ENCODE measurements at regions not wholly inside any gene's neighbourhood (a gene's known extent, or its start where the extent isn't known, plus 50 kb on each side); places are given as distances from the start of the nearest gene placed in this dataset.
"Not testable (repeated sequence)": the region's sequence is repeated elsewhere in the genome, so short reads cannot be mapped to it uniquely, and the experiment has no call there.

DNA sequence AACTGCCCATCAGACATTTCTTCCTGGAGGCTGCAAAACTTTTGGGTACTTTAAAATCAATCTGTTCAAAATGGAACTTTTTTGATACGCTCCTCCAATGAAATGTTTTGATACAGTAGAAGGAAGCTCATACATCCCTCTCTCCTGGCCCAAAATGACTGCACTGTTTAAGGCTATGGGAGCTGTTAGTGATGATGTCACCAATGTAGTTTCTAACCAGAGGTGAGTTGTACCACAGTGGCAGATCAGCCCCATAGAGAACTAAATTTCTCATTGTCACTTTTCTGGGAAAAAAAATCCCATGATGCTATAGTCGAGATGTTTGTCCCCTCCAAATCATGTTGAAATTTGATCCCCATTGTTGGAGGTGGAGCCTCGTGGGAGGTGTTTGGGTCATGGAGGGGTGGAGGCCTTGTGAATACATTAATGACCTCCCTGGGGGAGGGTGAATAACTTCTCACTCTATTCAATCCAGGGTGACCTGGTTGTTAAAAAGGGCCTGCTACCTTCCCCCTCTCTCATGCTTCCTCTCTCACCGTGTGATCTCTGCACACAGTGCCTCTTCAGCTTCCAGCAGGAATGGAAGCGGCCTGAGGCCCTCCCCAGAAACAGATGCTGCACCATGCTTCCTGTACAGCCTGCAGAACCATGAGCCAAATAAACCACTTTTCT lies 117.4 kb upstream of the NPAS2 start:
- in situ Hi-C loops (cut with HindIII; ENCODE audit: low sequenced_read_pairs): no loop called here

DNA sequence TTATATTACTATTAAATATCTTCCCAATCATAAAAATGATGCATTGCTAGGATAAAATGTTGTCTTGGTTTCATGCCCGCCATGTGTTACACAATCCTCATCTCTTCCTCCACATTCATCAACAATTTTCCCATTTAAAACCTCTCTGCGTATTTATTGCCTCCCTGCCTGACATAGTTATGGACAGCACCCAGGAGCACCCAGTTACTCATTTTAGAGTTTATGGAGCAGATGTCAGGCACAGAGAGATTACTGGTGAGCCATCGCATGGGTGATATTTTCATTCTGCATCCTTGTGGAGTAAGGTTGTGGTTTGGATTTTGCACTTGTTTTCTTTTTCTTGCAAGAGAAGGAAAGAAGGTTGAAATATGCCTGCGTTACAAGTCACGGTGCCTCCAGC lies 116.7 kb upstream of the NPAS2 start:
- in situ Hi-C loops (cut with HindIII; ENCODE audit: low sequenced_read_pairs): no loop called here

DNA sequence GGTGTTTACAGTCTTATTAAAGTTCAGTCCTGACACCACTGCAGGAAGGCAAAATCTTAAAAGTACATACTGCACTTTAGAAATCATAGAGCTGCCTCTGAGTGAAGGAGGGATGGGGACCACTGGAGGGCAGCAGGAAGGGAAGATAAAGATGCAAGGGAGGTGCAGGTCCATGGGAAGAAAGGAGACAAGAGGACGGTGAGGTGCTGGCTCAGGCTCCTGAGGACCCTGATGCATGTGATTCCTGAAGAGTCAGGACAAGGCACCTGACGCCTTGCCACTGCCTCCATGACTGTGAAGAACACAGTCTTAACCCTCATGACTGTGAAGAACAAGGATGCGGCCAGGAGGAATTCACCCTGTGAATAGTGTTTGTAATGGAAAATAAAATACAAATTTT lies 116.2 kb upstream of the NPAS2 start:
- in situ Hi-C loops (cut with HindIII; ENCODE audit: low sequenced_read_pairs): no loop called here

DNA sequence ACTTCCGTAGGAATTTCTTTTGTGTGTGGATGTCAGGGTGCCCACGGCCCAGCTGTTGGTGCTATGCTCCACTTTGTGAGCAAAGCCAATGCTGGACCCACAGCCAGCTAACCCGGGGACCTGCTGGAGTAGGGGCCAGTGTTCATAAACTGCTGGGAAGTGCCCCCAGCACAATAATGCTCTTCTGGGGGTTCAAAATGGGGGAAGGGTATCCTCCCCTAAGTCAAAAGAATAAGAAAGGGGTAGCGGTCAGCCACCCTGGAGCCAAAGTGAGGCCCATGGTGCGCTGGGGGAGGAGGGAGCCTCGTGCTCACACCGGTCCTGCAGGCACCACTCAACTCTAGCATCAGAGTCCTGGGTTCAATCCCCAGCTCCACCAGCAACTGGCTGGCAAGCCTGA lies 115.8 kb upstream of the NPAS2 start:
- in situ Hi-C loops (cut with HindIII; ENCODE audit: low sequenced_read_pairs): no loop called here

DNA sequence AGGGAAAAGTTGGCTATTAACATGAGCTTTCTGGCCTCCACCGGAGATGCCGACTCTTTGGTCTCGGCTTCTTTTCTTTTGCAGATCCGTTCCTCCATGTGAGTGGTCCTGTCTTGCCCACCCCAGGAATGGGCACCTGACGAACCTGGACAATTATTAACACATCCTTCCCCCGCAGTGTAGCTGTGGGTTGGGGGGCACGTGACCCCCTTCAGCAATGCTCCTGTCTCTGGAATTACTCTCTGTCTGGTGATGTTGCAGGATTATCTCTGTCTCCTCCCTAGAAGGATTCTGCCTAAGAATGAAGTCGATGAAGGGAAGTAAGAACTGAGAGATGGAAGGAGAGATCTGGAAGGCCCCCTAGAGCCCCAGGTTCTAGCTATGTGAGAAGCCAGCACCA lies 115.2 kb upstream of the NPAS2 start:
- in situ Hi-C loops (cut with HindIII; ENCODE audit: low sequenced_read_pairs): loop anchor here (5.0 kb wide), 1 partner anchor 97 kb away; no protein-coding TSS in a partner anchor

DNA sequence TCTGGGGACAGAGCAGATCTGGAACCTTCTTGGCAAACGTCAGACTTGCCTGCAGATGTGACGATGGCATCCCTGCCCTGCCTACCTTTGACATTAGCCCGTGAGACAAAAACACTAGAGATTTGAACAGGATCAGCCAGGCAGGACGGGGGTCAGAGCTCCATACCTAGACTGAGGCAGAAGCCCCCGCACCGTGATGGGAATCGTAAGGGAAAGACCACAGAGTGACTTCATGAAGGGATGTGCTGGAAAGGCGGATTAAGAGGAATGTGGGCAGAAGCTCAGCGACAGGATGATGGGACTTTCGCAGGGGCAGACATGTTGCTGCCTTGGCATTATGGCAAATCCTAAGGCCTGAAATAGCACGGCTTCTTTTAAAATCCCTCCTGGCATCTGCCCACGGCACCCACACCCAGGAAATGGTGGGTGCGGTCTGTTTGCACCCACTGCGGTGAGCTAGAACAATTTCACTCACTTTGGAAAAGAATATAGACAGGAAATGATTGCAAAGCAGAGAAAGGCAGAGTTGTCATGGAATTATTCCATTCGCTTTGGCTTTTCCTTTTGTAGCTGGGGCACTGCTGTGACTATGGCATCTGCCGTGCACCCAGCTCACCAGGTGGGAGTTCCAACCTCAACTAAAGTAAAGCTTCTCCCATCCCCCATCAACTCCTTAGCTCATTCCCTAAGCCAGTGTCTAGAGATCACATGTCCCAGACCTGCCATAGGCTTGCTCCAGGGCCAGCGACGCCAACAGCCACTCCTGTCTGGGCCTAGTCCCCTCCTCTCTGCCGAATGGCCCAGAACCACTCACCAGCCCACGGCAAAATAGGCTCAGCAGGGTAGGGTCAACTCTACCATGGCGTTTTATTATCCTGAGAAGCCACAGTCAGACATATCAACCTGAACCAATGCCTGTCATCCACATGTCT lies 112.7 kb upstream of the NPAS2 start:
- in situ Hi-C loops (cut with HindIII; ENCODE audit: low sequenced_read_pairs): loop anchor here (5.0 kb wide), 1 partner anchor 100 kb away; no protein-coding TSS in a partner anchor

DNA sequence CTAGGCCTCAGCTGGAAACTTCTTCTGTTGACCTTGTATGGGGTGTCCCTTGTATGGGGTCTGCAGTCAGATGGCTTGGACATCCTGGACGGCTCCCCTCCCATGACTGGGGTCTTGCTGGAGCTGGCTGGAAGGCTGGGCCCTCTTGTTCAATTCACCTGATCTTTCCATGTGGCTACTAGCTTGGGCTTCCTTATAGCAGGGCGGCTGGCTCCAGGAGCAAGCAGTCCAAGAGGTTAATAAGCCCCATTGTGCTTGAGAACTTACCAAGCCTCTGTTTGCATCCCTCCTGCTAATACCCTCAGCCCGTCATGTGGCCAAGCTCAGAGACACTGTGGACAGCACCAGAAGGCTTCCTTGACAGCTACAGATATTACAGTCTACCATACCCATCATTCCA lies 111.6 kb upstream of the NPAS2 start:
- in situ Hi-C loops (cut with HindIII; ENCODE audit: low sequenced_read_pairs): loop anchor here (5.0 kb wide), 1 partner anchor 101 kb away; no protein-coding TSS in a partner anchor

DNA sequence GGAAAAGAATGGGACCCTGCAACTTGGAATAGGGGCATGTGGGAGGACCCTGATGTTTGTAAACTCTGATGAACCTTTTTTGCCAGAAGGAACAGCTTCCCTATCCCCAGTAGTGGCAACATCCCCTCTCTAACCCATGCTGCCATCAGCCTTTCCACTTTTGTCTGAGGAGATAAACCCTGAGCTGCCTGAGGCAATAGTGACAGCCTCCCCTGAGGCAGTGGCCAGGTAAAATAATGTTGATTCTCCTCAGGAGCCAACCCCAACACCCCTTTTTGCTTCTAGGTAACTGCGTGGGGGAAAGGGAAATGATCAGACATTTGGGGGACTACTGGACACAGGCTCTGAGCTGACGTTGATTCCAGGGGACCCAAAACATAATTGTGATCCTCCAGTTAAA lies 106.8 kb upstream of the NPAS2 start:
- in situ Hi-C loops (cut with HindIII; ENCODE audit: low sequenced_read_pairs): no loop called here

DNA sequence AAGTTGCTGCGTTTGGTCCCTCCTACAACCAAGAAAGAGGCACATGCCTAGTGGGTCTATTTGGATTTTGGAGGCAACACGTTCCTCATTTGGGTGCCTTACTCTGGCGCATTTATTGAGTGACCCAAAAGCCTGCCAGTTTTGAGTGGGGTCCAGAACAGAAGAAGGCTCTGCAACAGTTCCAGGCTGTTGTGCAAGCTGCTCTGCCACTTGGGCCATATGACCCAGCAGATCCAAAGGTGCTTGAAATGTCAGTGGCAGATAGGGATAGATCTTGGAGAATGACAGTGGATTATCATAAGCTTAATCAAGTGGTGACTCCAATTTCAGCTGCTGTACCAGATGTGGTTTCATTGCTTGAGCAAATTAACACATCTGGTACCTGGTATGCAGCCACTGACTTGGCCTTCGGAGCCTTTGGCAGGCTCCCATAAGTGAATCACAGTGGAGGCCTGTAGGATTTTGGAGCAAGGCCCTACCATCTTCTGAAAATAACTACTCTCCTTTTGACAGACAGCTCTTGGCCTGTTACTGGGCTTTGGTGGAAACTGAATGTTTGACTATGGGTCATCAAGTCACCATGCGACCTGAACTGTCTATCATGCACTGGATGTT lies 105.4 kb upstream of the NPAS2 start:
- in situ Hi-C loops (cut with HindIII; ENCODE audit: low sequenced_read_pairs): not testable (repeated sequence)

DNA sequence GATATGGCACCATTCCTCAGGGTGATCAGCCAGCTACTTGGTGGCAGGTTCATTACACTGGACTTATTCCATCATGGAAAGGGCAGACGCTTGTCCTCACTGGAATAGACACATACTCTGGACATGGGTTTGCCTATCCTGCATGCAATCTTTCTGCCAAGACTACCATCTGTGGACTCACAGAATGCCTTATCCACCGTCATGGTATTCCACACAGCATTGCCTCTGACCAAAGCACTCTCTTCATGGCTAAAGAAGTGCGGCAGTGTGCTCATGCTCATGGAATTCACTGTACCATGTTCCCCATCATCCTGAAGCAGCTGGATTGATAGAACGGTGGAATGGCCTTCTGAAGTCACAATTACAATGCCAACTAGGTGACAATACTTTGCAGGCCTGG lies 104.1 kb upstream of the NPAS2 start:
- in situ Hi-C loops (cut with HindIII; ENCODE audit: low sequenced_read_pairs): not testable (repeated sequence)

DNA sequence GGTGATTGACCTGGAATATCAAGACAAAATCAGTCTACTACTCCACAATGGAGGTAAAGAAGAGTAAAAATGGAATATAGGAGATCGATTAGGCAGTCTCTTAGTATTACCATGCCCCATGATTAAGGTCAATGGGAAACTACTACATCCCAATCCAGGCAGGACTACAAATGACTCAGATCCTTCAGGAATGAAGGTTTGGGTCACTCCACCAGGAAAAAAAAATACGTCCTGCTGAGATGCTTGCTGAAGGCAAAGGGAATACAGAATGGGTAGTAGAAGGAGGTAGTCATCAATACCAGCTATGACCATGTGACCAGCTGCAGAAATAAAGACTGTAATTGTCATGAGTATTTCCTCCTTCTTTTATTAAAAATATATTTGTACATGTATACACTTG lies 103.4 kb upstream of the NPAS2 start:
- in situ Hi-C loops (cut with HindIII; ENCODE audit: low sequenced_read_pairs): no loop called here

DNA sequence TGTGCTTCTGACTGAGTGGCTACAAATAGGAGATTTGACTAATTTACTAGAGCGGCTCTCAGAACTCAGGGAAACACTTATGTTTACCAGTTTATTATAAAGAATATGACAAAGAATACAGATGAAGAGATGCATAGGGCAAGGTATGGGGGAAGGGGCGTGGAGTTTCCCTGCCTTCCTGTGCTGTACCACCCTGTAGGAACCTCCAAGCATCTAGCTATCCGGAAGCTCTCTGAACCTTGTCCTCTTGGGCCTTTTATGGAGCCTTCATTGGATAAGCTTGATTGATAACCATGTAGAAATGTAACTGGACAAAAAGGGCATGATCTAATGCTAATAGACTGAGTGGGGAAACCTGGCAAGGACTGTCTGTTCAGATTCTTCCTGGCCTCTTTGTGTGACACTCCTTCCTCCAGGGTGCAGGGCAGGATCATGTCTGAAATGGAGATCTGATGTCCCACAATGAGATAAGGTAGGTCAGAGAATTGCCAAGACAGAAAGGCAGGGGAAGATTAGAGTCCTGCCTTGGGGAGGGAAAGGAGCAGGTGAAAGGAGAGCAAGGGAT lies 101.8 kb upstream of the NPAS2 start:
- in situ Hi-C loops (cut with HindIII; ENCODE audit: low sequenced_read_pairs): no loop called here

DNA sequence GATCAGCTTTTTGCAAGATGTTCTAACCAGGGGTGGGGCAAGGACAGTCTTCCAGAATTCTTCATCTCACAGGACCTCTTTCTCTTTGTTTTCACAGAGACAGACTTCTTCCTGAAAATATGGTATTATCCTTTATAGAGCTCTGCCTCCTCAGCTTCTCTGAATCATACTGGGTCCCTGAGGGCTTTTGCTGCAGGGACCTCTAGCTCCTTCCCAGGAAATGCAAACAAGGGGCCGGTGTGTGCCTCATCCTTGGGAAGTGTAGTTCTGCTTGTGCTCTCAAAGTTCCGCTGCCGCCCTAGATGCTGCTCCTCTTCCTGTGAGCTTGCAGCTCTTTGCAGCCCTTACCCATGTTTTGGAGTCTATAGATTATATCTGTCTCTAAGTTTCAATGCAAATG lies 99.5 kb upstream of the NPAS2 start:
- in situ Hi-C loops (cut with HindIII; ENCODE audit: low sequenced_read_pairs): no loop called here

DNA sequence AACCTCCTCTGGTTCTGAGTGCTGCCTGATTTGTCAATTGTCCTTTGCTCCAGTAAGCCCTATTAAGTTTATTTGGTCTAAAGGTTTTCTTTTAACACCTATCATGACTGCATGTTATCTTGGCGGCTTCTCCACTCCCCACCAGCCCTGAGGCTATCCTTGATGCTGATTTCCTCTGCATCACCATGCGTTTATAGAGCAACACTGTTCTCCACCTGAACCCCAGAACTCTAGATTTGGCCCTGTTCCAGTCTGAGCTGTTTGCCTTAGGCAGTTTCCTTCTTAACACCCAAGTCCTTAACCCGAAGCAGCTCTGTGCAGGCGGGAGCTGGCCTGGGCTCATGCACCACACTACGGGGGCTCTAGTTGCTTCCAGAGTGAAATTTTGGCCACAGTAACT lies 98.2 kb upstream of the NPAS2 start:
- in situ Hi-C loops (cut with HindIII; ENCODE audit: low sequenced_read_pairs): no loop called here

DNA sequence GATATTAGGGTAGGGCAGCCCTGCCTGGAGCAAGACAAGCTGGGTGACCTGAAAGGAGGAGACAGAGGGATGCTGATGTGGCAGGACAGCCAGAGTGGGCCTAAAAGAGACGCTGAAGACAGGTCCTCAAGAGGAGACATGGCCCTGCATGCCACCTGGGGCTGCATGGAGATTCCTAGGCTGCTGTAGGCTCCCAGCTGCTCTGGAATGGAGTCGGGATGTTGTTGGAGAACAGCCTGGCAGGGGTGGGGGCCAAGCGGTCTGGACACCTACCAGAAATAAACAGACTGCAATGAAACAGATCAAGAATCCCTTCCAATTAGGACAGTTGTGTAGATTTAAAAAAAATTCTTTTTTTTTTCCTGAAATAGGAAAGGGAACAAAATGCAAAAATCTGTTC lies 97.8 kb upstream of the NPAS2 start:
- in situ Hi-C loops (cut with HindIII; ENCODE audit: low sequenced_read_pairs): no loop called here

DNA sequence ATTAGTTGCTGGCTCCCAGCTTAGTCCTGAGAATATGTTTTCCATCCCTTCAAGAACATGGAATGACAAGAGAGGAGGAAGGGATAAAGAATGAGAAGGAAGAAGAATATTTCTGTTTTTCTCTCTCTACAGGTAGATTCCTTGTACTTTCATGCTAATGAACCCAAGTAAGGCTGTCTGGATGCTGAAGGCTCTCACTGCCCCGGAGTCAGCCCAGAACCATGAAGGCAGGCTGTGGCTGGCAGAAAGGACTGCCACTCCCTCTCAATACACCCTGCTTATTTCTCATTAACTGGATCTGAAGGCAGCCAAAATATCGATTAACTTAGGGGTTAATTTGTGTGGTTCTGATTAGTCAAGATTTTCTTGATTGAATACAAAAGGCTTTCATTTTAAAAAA lies 93.1 kb upstream of the NPAS2 start:
- in situ Hi-C loops (cut with HindIII; ENCODE audit: low sequenced_read_pairs): no loop called here

DNA sequence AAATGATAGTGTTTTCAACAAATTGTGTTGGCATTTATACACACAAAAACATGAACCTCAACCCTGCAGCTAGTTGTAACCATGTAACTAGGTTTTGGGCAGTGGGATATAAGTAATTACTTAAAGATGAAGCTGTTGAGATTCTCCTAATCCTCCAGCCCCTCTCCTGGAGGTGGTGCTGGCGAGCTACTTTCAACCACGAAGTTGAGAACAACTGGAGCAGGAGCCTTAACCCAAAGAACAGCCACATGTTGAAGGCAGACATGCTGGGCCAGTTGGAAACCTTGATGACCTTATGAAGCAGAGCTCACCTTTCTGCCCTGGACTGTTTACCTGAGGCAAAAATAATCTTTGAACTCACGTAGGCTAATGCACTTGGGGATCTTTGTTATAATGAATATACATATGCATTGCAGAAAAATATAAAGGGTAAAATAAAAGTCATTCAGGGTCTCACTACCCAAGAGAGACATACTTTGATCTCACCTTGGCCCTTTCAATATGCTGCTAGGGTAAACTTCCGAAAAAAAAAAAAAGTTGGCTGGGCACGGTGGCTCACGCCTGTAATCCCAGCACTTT lies 89.6 kb upstream of the NPAS2 start:
- in situ Hi-C loops (cut with HindIII; ENCODE audit: low sequenced_read_pairs): loop anchor here (10.0 kb wide), 1 partner anchor 144 kb away; no protein-coding TSS in a partner anchor

DNA sequence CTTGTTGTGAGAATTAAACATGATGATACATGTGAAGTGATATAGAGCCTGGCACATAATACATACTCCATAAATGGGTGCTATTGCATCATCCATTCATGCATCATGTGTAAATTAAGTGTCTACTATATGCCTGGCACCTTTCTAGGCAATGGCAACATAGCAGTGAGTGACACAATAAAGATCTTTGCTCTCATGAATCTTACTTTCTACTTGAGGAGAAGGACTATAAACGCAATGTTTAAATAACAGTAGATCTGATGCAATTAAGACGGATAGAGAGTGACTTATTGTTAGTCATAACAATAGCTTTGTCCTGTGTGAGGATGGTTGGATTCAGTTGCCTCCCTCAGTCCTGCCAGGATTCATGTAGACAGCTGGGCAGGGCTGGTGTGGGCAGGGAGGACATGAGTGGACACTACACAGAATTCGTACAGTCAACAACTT lies 88.4 kb upstream of the NPAS2 start:
- in situ Hi-C loops (cut with HindIII; ENCODE audit: low sequenced_read_pairs): loop anchor here (10.0 kb wide), 1 partner anchor 143 kb away; no protein-coding TSS in a partner anchor

DNA sequence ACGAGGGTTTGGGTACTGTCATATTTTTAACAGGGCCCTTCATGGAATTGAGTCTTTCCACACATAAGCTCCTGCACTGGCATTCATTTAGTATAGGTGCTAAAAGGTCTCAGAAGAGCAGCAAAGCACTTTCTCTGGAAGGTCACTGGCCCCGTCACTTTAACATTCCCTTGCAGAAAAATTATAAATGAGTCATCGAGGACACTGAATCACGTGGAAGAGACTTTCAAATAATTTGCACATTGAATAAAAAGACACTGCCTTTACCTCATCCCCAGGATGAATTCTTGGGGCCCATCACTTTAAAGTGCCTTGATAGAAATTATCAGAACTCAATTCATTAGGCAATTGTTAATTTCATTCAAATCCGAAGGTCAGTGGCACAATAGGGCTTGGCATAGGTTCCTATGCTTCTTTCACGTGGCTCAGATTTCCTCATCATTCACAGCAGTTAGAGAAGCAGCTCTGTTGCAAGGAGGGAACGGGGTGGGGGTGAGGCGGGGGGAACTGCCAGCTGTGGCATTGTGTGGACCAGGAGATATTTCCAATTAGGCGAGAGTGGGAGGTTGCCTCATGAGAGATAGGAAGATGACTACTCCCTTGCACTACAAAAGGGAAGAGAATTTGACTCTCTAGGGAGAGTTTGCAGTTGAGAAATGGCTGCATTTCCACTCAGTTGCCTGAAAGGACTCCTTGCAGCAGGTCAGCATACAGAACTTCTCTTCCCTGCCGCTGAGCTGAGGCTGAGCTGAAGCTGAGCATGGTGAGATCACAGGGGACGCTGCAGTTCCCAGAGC lies 86.3 kb upstream of the NPAS2 start:
- in situ Hi-C loops (cut with HindIII; ENCODE audit: low sequenced_read_pairs): loop anchor here (10.0 kb wide), 1 partner anchor 141 kb away; no protein-coding TSS in a partner anchor
